Type B pancreatic cell (in vitro differentiated cells): ENCODE measurements at regions not wholly inside any gene's neighbourhood (a gene's known extent, or its start where the extent isn't known, plus 50 kb on each side); places are given as distances from the start of the nearest gene placed in this dataset.

Experiments used
- DNase-seq: peaks from one replicate; pipeline ENCODE4 v3.0.0; 2021; ENCODE audit warnings: mixed read lengths; ENCODE audit not compliant: unreplicated experiment; ENCODE audit errors: extremely low spot score
- H3K27ac Mint-ChIP-seq: 2 replicates; pipeline ENCODE4 v1.8.0; 2021; ENCODE audit warnings: mild to moderate bottlenecking, mixed read lengths
- H3K27me3 Mint-ChIP-seq: 2 replicates; pipeline ENCODE4 v1.8.0; 2021; ENCODE audit warnings: mixed read lengths
- H3K36me3 Mint-ChIP-seq: 2 replicates; pipeline ENCODE4 v1.8.0; 2021; ENCODE audit warnings: mixed read lengths
- H3K4me1 Mint-ChIP-seq: one replicate; pipeline ENCODE4 v1.8.0; 2021; ENCODE audit warnings: mixed read lengths; ENCODE audit not compliant: unreplicated experiment
- H3K4me3 Mint-ChIP-seq: 2 replicates; pipeline ENCODE4 v1.8.0; 2021; ENCODE audit warnings: mild to moderate bottlenecking, mixed read lengths
- H3K9me3 Mint-ChIP-seq: 2 replicates; pipeline ENCODE4 v1.8.0; 2021; ENCODE audit warnings: mixed read lengths
- TF ChIP-seq, protein P1 (sequence below): fragments of 200-600 bp; sonication (generic); conservative IDR thresholded peaks from 2 replicates; pipeline ENCODE4 v1.5.0; 2021; ENCODE audit warnings: antibody characterized with exemption, mild to moderate bottlenecking

GRCh38 chr1:168482106-168482505 lies 61.7 kb downstream of the XCL2 start:
- Mint-ChIP-seq H3K4me3 (no peak overlapping the region), H3K27ac (no peak overlapping the region)

GRCh38 chr1:168481586-168481985 lies 62.2 kb downstream of the XCL2 start:
- Mint-ChIP-seq H3K36me3 (no peaks in the 10 kb centered on the region), H3K27me3 (no peaks in the 10 kb centered on the region), H3K4me3 (no peak overlapping the region), H3K9me3 (peaks cover 9% of the 10 kb centered on the region), H3K27ac (no peak overlapping the region), H3K4me1 (peaks cover 13% of the 10 kb centered on the region)
- TF ChIP-seq, protein P1, sequence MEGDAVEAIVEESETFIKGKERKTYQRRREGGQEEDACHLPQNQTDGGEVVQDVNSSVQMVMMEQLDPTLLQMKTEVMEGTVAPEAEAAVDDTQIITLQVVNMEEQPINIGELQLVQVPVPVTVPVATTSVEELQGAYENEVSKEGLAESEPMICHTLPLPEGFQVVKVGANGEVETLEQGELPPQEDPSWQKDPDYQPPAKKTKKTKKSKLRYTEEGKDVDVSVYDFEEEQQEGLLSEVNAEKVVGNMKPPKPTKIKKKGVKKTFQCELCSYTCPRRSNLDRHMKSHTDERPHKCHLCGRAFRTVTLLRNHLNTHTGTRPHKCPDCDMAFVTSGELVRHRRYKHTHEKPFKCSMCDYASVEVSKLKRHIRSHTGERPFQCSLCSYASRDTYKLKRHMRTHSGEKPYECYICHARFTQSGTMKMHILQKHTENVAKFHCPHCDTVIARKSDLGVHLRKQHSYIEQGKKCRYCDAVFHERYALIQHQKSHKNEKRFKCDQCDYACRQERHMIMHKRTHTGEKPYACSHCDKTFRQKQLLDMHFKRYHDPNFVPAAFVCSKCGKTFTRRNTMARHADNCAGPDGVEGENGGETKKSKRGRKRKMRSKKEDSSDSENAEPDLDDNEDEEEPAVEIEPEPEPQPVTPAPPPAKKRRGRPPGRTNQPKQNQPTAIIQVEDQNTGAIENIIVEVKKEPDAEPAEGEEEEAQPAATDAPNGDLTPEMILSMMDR, result no peak
- DNase-seq, result no peak

More at GRCh38 chr1:168482106-168482505, 61.7 kb downstream of the XCL2 start:
- no peak for DNase-seq
- H3K9me3 Mint-ChIP-seq, result peaks cover 9% of the 10 kb centered on the region
- H3K36me3 Mint-ChIP-seq, result no peaks in the 10 kb centered on the region
- peaks cover 13% of the 10 kb centered on the region for H3K4me1 Mint-ChIP-seq
- no peaks in the 10 kb centered on the region for H3K27me3 Mint-ChIP-seq
- TF ChIP-seq, protein P1, result no peak

GRCh38 chr1:168480997-168481396 lies 62.8 kb downstream of the XCL2 start:
- Mint-ChIP-seq H3K4me3 (no peak overlapping the region), H3K4me1 (peaks cover 13% of the 10 kb centered on the region), H3K9me3 (peaks cover 4% of the 10 kb centered on the region), H3K36me3 (no peaks in the 10 kb centered on the region), H3K27ac (no peak overlapping the region), H3K27me3 (no peaks in the 10 kb centered on the region)
- TF ChIP-seq, protein P1, result no peak
- no peak for DNase-seq

GRCh38 chr1:168477792-168478191 lies 66.0 kb downstream of the XCL2 start:
- Mint-ChIP-seq H3K4me1 (peaks cover 13% of the 10 kb centered on the region), H3K9me3 (peaks cover 13% of the 10 kb centered on the region)

GRCh38 chr1:168476588-168477385 lies 67.0 kb downstream of the XCL2 start:
- TF ChIP-seq, protein P1, result no peak
- Mint-ChIP-seq H3K4me3 (no peak overlapping the region), H3K9me3 (peaks cover 12% of the 10 kb centered on the region), H3K4me1 (peaks cover 8% of the 10 kb centered on the region), H3K27ac (no peak overlapping the region), H3K27me3 (no peaks in the 10 kb centered on the region), H3K36me3 (peaks cover 7% of the 10 kb centered on the region)
- DNase-seq, result no peak

More at GRCh38 chr1:168477792-168478191, 66.0 kb downstream of the XCL2 start:
- no peak for DNase-seq
- Mint-ChIP-seq H3K27me3 (no peaks in the 10 kb centered on the region), H3K4me3 (no peak overlapping the region), H3K27ac (no peak overlapping the region), H3K36me3 (peaks cover 7% of the 10 kb centered on the region)
- TF ChIP-seq, protein P1, result no peak
